GM18520 (cell line): ENCODE measurements at regions not wholly inside any gene's neighbourhood (a gene's known extent, or its start where the extent isn't known, plus 50 kb on each side); places are given as distances from the start of the nearest gene placed in this dataset.
A peak's percentile ranks its signal among the peaks of the same experiment; 100 is the strongest.
"Not testable (repeated sequence)": the region's sequence is repeated elsewhere in the genome, so short reads cannot be mapped to it uniquely, and the experiment has no call there.

Experiments used
- ATAC-seq: cut with Tn5 transposase; IDR thresholded peaks from one replicate; pipeline ENCODE4 v1.9.1; 2021; ENCODE audit not compliant: unreplicated experiment

DNA sequence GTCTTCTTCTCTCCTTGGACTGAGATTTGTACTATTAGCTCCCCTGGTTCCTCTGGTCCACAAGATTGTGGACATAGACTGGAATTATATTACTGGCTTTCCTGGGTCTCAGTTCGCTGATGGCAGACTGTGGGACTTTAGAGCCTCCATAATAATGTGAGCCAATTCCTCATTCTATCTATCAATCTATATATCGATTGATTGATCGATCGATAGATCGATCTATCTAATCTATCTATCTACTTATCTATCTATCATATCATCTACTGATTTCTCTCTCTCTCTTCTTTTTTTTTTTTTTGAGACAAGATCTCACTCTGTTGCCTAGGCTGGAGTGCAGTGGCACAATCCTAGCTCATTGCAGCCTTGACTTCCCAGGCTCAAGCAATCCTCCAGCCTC, 51.5 kb upstream of the DDR1 start:
- no peak for ATAC-seq

DNA sequence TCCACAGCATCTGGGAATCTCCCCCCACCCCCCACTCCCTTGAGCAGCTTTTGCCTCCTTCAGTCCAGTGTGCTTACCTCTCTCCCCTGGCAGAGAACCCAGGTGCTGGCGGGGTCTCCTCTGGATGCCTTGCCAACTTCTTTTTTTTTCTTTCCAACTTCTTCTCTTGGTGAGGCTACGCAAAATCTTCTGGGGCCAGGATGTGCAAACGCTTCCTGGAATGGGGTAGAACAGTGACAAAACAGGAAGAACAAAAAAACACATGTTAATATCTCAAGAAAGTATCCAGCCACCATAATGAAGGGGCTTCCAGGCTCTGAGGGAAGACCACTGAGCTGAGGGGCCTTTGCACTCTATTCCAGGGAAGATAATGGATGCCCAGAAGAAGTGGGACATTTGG, 53.9 kb upstream of the DDR1 start:
- no peak for ATAC-seq

DNA sequence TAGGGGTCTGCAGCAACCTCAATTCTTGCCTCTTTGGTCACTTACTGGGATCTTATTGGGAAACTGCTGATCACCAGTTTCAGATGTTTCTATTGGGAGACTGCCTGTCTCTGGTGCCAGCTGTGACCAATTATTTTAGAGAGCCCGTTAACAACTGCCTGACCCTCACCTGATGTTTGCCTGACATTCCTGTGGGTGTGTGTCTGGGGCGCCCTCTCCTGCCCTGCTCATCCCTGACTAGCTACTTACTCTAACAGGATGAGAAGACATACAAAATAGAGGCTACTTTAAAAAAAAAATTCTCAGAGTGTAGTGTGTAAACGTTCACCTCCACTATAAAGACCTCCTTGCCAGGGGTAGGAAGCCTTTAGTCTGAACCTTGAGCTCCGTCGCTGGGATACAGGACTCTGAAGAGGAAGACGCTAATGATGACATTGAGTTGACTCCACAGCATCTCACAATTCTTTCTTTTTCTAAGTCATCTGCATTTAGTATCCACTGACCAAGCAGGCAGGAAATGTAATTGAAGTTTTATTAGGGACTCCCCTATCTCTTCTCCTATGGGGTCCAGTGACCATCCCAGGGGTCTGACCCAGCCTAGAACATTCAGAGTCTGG, 54.6 kb upstream of the DDR1 start:
- ATAC-seq, result no peak

DNA sequence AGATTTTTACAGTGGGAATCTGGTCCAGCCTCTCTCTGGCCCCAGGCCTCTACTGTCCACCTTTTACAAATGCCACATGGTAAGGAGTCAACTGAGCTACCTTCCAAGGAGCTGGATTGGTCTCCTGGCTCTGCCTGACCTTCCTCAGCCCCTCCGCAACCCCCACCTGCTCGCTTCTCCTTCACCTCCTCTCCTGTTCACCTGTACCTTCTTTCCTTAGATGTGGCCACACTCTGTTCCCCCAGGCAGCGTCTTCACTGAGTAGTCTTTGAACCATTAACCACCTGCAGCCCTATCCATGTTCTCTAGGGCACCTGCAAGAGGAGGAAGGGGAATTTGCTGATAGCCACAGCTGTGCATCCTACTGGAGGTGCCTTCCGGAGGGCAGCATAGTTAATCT, 55.3 kb upstream of the DDR1 start:
- ATAC-seq, result no peak

DNA sequence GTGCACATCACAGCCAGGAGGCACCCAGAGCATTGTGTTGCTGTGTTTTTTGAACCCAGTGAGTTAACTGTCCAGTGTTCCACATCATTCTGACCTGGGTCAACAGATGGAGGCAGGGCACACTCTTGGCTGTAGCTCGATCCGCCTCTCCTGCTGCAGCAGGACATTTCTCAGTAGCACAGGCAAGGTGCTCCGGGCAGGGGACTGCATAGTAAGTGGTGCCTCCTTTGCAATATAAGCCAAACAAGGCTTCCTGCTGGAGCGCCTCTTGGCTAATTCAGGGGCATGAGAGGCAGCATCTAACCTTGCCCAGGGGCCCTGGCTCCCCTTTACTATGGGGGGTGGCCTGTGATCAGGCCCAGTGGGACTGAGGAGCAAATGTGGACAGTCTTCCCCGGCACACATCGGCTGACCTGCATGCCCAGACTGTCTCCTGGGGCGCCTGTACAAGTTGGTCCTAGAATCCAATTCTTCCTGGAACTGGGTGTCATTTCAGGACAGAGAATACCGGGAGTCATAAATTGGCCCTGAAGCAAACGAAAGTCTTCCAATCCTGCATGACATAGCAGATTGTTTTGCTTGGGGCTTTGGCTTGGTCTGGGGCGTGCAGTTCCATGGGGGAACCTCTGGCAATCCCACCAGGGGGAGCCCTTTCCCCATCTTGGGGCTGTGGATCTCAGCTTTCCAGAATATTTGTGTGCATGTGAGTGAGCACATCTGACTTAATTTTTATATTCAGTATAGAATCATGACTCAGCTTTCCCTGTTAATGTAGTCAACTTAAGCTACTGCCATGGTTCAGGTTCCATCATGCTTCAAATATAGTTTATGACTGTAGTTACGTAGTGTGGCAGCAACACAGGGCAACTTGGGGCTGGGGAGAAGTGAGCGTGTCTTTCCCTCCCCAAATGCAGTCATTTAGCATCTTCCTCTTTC, 56.0 kb upstream of the DDR1 start:
- ATAC-seq, result no peak

DNA sequence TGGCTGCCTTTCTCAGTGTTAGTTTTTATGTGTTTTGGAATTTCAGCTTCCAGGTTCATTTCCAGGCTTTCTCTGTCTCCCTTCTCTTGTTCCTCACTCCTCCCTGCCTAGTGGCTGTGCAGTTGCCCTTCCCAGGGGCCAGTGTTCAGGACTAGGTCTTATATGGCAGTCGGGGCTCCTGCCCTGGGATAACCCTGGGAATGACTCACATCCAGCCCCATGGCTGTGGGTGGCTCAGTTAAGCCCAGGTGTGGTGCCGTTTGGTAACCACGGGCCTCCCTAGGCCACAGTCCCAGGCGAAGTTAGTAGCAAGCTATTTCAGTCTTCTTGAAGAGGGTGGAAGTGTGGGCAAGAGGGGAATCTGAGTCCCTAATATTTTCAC, 57.4 kb upstream of the DDR1 start:
- no peak for ATAC-seq

DNA sequence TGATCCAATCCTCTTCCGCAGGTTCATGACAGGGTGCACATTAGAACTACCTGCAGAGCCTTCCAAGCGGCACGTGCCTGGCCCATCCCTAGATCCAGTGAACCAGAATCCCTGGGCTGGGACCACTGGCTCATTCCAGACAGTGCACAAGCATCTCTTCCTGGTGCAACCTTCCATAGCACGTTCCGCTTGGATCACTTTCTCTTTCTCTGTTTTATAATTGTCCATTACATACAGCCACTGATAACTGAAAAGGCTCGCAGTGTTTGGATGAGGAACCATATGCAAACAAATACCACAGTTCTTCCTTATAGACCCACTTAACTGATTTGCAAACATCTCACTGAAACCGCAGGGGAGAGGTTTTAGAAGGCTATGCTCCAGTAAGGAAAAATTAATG, 59.6 kb upstream of the DDR1 start:
- ATAC-seq, result no peak

DNA sequence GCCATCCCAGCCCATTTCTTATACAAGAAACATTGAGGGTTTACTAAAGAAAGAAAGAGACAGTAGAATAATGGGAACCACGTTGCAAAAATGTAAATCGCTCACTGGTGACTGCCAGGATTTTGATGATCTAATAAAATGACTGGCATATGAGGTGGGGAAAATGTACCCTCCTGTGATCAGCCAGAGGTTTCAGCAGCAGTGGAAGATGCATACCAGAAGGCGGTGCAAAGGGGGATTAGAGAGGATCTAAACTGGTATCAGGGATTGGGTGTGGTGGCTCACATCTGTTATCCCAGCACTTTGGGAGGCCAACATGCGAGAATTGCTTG, 60.8 kb upstream of the DDR1 start:
- no peak for ATAC-seq

DNA sequence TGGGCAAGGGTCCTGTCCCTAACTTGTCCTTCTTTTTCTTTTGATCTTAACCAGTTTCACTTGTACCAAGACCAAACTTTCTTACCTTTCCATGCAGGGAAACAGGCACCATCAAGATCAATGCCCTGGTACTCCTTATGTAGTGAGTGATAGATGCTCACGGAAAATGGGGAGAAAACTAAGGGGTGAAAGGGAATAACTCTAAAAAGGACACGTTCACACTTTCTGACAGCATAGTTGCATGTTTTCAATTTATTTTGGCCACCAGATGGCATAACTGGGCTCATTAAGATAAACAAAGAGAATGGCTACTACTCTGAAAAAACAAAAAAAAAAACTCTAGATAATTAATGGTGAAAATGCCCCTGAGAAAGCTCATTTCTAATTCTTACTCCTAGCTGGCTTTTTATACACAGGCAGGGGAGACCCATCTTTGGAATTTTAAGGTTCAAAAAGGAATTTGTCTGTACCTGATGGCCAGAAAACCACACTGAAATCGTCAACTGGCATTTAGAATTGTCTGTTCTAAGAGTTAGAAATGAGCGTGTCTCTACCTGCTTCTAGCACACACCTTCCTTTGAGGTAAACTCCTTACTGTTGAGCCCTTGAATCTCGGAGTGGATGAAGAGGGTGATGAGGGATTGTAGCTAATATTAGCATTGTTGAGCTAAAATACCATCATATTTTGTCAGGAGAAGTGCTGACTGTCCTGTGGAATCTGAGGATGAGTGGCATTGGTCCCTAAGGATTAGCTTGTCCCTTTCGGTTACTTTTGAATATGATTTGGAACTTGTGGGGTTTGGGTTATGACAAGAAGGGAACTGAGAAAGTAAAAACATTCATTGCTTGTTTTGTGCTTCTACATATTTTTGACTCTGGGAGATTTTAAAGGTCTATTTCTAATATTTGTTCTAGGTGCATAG, 62.2 kb upstream of the DDR1 start:
- ATAC-seq, result no peak

DNA sequence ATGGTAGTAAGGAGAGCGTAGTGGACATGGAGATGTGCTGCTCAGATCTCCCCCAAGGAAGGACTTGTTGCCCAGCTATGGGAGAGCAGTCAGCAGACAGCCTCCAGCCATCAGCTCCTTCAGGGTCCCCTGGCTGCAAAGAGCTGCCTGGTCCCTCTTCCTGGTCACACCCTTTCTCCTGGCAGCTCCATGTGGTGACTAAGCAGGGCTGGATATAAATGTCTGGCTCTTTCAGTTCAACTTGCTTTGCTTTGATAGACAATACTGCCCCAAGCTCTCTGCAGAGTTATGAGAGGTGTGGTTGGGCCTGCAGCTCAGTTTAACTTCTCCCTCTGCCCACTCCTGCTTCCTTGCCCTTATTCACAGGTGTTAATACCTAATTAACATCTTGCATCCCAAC, 64.1 kb upstream of the DDR1 start:
- no peak for ATAC-seq

DNA sequence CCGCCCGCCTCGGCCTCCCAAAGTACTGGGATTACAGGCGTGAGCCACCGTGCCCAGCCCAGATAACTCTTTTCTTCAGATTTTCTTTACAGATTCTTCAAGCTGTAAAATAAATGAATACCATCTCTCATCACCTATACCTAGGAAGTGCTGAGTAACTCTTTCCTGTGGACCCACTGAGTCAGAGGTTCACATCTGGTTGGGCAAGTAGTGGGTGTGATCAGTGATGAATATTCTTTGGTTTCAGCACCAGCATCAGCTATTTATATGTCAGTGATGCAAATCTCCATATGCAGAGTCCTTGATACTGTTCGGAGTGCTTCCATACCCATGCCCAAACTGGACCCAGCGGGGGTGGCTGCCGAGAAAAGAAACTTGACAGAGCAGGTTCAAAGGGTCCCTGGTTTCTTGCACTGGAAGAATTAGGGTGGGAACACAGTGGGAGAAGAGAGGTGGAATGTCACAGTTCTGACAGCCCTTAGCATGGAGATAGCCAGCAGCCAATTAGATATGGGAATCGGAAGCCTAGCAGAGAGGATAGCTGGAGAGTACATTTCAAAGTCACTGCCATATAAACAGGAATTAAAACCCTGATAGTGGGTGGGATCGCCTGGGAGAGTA, 64.9 kb upstream of the DDR1 start:
- no peak for ATAC-seq

DNA sequence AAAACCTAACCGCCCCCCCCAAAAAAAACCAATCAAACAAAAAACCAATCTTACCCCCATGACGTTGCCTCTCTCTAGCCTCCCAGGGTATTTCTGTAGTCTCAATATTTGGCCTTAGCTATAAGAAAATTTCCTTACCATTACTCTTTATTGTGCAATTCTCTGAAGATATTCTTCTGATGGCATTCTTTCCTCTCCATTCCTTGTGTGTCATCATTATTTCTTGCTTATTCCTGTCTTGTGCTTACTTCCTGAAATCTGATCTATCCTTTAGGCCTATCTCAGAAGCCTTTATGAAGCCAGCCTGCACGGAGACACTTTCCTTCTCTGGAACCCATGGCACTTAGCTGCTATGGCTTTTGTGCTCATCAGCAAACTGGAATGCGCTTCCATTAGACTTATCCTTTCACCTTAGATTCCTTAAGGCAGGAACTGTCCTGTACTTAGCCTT, 65.9 kb upstream of the DDR1 start:
- ATAC-seq, result no peak

DNA sequence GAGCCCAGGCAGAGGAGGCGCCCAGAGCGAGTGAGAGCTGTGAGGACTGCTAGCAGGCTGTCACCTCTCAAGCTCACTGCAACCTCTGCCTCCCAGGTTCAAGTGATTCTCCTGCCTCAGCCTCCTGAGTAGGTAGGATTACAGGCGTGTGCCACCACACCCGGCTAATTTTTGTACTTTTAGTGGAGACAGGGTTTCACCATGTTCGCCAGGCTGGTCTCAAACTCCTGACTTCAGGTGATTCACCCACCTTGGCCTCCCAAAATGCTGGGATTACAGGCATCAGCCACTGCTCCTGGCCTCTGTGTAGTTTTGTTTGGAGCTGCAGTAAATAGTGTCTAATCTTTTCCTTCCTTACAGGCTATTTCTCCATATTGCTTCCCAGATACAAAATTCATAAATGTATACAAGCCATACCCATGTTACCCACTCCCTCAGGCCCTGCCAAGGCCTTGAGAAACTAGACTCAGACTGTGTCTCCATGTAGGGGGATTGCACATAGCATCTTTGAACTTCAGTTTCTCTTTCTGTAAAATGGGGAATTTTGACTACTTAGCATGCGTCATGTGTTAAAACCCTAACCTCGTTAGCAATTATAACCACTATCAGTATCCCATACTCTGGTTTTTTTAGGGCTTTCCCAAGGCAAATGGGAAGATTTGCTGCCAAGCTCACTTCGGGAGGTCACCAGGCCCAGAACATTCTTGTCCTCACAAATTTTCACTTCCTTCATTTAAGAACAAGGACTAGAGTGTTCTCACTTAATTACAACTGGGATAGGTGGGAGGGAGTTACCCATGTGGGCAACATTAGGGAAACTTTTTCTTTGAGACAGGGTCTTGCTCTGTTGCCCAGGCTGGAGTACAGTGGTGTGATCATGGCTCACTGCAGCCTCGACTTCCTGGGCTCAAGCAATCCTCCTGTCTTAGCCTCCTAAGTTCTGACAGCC, 67.3 kb upstream of the DDR1 start:
- peak; percentile 66 for ATAC-seq

DNA sequence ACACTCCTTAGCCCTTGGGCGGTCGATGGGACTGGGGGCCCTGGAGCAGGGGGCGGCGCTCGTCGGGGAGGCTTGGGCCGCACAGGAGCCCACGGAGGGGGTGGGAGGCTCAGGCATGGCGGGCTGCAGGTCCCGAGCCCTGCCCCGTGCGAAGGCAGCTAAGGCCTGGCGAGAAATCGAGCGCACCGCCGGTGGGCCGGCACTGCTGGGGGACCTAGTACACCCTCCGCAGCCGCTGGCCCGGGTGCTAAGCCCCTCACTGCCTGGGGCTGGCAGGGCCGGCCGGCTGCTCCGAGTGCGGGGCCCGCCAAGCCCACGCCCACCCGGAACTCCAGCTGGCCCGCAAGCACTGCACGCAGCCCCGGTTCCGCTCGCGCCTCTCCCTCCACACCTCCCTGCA, 68.0 kb upstream of the DDR1 start:
- not testable (repeated sequence) for ATAC-seq

DNA sequence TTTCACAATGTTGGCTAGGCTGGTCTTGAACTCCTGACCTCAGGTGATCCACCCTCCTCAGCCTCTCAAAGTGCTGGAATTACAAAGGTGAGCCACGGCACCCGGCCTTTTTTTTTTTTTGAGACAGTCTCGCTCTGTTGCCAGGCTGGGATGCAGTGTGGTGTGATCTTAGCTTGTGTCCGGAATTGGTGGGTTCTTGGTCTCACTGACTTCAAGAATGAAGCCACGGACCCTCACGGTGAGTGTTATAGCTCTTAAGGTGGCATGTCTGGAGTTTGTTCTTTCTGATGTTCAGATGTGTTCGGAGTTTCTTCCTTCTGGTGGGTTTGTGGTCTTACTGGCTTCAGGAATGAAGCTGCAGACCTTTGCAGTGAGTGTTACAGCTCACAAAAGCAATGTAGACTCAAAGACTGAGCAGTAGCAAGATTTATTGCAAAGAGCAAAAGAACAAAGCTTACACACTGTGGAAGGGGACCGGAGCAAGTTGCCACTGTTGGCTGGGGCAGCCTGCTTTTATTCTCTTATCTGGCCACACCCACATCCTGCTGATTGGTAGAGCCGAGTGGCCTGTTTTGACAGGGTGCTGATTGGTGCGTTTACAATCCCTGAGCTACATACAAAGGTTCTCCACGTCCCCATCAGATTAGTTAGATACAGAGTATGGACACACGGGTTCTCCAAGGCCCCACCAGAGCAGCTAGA, 69.1 kb upstream of the DDR1 start:
- not testable (repeated sequence) for ATAC-seq

DNA sequence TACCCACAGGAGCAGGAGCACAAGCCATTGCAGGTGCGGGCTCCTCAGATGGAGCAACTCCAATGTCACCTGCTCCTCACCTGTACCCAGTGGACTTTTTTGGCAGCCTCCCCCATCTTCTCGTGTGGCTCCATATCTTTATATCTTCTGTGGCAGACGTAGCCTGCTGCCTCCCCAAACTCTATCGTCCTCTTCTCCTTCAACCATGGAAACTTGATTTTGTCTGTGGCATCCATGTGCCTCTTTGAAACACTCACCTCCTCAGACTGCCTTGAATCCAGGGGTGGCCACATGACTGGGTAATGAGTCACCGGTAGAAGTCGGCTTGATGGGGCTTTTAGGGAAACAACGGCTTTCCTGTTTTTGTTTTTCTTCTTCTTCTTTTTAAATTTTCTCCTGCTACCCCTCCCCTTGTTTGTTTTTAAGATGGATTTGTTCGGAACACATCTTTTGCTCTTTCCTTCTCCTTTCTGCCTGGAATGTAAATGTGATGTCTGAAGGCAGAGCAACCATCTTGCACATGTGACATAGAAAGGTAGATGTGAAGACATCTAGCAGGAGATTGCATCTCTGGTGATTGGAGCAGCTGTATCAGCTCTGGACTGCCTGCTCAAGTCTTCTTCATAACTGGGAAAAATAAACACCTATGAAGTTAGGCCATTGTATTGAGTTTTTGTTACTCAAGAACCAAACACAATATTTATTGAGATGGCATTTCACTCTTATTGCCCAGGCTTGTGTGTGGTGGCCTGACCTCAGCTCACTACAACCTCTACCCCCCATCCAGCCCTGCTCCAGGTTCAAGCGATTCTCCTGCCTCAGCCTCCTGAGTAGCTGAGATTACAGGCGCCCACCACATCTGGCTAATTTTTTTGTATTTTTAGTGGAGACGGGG, 69.9 kb upstream of the DDR1 start:
- ATAC-seq, result no peak

DNA sequence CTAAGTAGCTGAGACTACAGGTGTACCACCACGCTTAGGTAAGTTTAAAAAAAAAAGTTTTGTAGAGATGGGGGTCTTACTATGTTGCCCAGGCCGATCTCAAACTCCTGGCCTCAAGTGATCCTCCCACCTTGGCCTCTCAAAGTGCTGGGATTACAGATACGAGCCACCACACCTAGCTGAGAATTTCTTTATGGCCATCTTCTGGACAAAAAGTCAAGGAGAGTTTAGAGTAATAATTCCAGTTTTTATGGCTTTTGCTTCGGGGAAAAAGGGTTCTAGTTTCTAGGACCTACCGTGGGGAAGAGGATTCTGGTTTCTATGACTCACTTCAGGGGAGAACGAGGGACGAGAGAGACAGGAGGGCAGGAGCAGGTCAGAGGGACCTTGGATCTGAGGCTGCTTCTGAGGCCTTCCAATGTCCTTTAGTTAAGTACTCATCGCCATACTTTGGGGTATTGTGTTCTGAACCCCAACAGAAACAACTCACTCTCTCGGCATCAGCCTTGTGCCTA, 69.3 kb upstream of the IER3 start:
- no peak for ATAC-seq

DNA sequence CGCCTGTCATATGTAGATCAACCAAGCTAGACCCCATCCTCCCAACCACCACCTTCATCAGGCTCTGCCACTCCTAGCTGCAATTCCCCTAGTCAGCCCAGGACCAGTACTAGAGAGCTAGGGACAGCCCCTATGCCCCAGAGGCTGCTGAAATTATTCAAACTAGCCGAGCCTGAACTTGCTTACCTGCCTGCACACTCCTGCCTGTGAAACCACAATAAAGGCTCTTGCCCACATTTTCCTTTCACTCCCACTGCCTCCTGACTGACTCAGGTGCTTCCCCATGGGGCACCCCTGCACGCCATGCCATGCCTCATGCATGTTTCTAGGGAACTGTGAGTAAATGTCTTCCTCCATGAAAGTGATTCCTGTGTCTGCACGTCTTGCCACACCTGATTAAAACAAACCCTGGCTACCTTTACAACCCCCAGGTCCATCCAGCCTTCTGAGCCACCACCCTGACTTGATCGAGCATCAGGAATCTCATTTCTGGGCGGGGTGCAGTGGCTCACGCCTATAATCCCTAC, 66.5 kb upstream of the IER3 start:
- peak; percentile 87 for ATAC-seq
